HL-60 (cell line): ENCODE measurements at regions not wholly inside any gene's neighbourhood (a gene's known extent, or its start where the extent isn't known, plus 50 kb on each side); places are given as distances from the start of the nearest gene placed in this dataset.

Experiments used
- DNase-seq, 2 experiments: peaks; one replicate each; pipeline ENCODE4 v3.0.0-alpha.2; 2010 to 2020; ENCODE audit warnings: low read depth in 1 of 2, low spot score in 1 of 2
- H3K27ac ChIP-seq: fragments of 250-450 bp; sonication (Bioruptor Pico); replicated peaks from 2 replicates; pipeline ENCODE4 v1.5.1; 2020; ENCODE audit warnings: mild to moderate bottlenecking, moderate library complexity
- H3K27me3 ChIP-seq: fragments of 250-450 bp; sonication (Bioruptor Pico); 2 replicates; pipeline ENCODE4 v1.5.1; 2021; ENCODE audit warnings: mild to moderate bottlenecking, moderate library complexity; ENCODE audit not compliant: insufficient read depth, poor library complexity, severe bottlenecking
- H3K4me3 ChIP-seq: replicated peaks from 2 replicates; pipeline ENCODE4 v1.5.1; 2011; ENCODE audit warnings: mild to moderate bottlenecking, control low read depth, low read length; ENCODE audit not compliant: insufficient read depth
- CTCF ChIP-seq: IDR thresholded peaks from one replicate; pipeline ENCODE4 v1.5.1; 2011; ENCODE audit warnings: low read length, control low read depth, inconsistent platforms; ENCODE audit not compliant: insufficient read depth
- GABPA ChIP-seq: IDR thresholded peaks from 2 replicates; pipeline ENCODE4 v1.6.1; 2012; ENCODE audit warnings: low read depth
- POLR2AphosphoS5 ChIP-seq: IDR thresholded peaks from 2 replicates; pipeline ENCODE4 v1.6.1; 2012; ENCODE audit warnings: low read depth
- REST ChIP-seq: IDR thresholded peaks from 2 replicates; pipeline ENCODE4 v1.6.1; 2012; ENCODE audit warnings: low read depth; ENCODE audit not compliant: insufficient replicate concordance
- SPI1 ChIP-seq: IDR thresholded peaks from 2 replicates; pipeline ENCODE4 v1.6.1; 2012; ENCODE audit warnings: low read depth, mild to moderate bottlenecking, borderline replicate concordance

DNA sequence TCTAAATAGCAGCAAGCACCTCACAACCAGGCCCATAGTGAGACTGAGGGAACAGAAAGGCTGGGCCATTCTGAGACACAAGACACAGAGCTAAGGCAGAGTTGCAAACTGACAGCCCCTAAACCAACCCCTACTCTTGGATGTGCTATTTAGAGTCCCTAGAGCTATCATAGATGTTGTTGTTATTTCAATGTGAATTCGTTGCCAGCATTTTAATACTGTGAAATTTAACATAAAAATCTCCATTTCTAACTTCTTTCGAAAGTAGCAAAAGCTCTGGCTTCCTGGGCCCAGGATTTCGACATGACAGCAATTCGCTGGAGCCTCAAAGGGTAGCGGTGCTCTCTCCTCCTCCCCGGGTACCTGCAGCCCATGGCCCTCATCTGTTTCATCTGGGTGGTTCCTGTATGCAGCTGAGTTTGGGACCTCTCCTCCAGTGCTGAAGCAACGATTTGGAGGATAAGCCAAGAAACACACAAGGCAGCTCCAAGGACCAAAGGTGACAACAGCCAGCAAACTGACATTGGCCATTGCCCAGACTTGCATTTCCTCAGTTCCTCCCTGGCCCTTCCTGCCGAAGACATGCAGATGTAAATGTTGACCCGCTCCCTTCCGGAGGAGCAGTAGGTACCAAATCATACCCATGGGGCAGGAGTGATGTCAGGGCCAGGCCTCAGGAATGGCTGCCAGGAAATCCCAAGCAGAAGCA lies 254.4 kb upstream of the NCKAP5 start:
- TF ChIP-seq SPI1 (no peak), REST (no peak), POLR2AphosphoS5 (no peak), CTCF (no peak), GABPA (no peak)
- DNase-seq: no peak
- Histone ChIP-seq H3K27ac (no peak overlapping the region), H3K4me3 (no peak overlapping the region), H3K27me3 (no peaks in the 10 kb centered on the region)

- Histone ChIP-seq H3K27ac (no peak overlapping the region), H3K27me3 (no peaks in the 10 kb centered on the region), H3K4me3 (no peak overlapping the region)
- TF ChIP-seq POLR2AphosphoS5 (no peak), SPI1 (no peak), CTCF (no peak), GABPA (no peak), REST (no peak)
- no peak for DNase-seq
Observed at GRCh38 chr2:133823226-133823550, 254.9 kb upstream of the NCKAP5 start.

DNA sequence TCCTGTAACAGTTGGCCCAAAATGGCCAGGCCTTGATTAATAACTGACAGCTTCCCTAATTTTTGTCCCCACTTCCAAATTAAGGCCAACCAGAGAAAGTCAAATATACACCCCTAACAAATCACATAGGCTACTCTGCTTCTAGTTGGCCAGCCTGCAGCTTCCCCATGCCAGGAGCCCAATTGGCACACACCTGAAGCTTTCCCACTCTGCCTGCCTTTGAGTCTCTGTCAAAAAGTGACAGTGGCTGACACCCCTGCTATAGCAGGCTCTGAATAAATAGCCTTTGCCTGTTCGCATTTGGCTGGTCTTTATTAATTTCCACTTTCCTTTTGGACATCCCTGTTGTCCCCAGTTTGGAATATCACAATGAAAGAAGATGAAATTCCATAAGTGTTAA lies 256.6 kb upstream of the NCKAP5 start:
- no peak overlapping the region for H3K27ac ChIP-seq
- no peak for DNase-seq
- TF ChIP-seq POLR2AphosphoS5 (no peak), CTCF (no peak), GABPA (no peak), REST (no peak), SPI1 (no peak)

More for the DNA sequence above, 256.6 kb upstream of the NCKAP5 start:
- Histone ChIP-seq H3K27me3 (no peaks in the 10 kb centered on the region), H3K4me3 (no peak overlapping the region)
